ENCODE measurements at regions not wholly inside any gene's neighbourhood (a gene's known extent, or its start where the extent isn't known, plus 50 kb on each side); places are given as distances from the start of the nearest gene placed in this dataset.

- Mint-ChIP-seq H3K4me1 (ENCODE audit: low read depth) (peaks cover 6% of the 10 kb centered on the region), H3K27me3 (peaks cover 33% of the 10 kb centered on the region), H3K36me3 (ENCODE audit: insufficient read depth) (no peaks in the 10 kb centered on the region), H3K27ac (no peak overlapping the region), H3K4me3 (ENCODE audit: low read depth) (no peak overlapping the region), H3K9me3 (ENCODE audit: low read depth) (peaks cover 2% of the 10 kb centered on the region)
- TF ChIP-seq CTCF (IDR thresholded peaks at IDR 0.05; ENCODE audit: unreplicated experiment): no peak
- no peak for DNase-seq (ENCODE audit: low spot score, unreplicated experiment)
Observed at GRCh38 chr2:235262750-235263149, 231.1 kb upstream of the AGAP1 start.

- peak overlapping the region; percentile 20 for H3K4me3 Mint-ChIP-seq (ENCODE audit: low read depth)
Observed at GRCh38 chr2:235263205-235264120, 230.4 kb upstream of the AGAP1 start.

GRCh38 chr2:235264121-235264493, 229.7 kb upstream of the AGAP1 start:
- H3K36me3 Mint-ChIP-seq (ENCODE audit: insufficient read depth): no peaks in the 10 kb centered on the region
- peaks cover 6% of the 10 kb centered on the region for H3K4me1 Mint-ChIP-seq (ENCODE audit: low read depth)
- no peak for DNase-seq (ENCODE audit: low spot score, unreplicated experiment)
- H3K27me3 Mint-ChIP-seq: peaks cover 40% of the 10 kb centered on the region
- no peak for TF ChIP-seq CTCF (IDR thresholded peaks at IDR 0.05; ENCODE audit: unreplicated experiment)
- H3K9me3 Mint-ChIP-seq (ENCODE audit: low read depth): peaks cover 2% of the 10 kb centered on the region
- no peak overlapping the region for H3K27ac Mint-ChIP-seq
- H3K4me3 Mint-ChIP-seq (ENCODE audit: low read depth): no peak overlapping the region

More at GRCh38 chr2:235263205-235264120, 230.4 kb upstream of the AGAP1 start:
- Mint-ChIP-seq H3K9me3 (ENCODE audit: low read depth) (peaks cover 2% of the 10 kb centered on the region), H3K36me3 (ENCODE audit: insufficient read depth) (no peaks in the 10 kb centered on the region), H3K27ac (no peak overlapping the region), H3K27me3 (peaks cover 37% of the 10 kb centered on the region), H3K4me1 (ENCODE audit: low read depth) (peaks cover 6% of the 10 kb centered on the region)
- DNase-seq (ENCODE audit: low spot score, unreplicated experiment): no peak
- TF ChIP-seq CTCF (IDR thresholded peaks at IDR 0.05; ENCODE audit: unreplicated experiment): no peak

GRCh38 chr2:235264512-235264911, 229.3 kb upstream of the AGAP1 start:
- TF ChIP-seq CTCF (IDR thresholded peaks at IDR 0.05; ENCODE audit: unreplicated experiment): no peak
- Mint-ChIP-seq H3K4me3 (ENCODE audit: low read depth) (no peak overlapping the region), H3K27ac (no peak overlapping the region), H3K36me3 (ENCODE audit: insufficient read depth) (no peaks in the 10 kb centered on the region), H3K27me3 (peaks cover 41% of the 10 kb centered on the region), H3K4me1 (ENCODE audit: low read depth) (peaks cover 6% of the 10 kb centered on the region), H3K9me3 (ENCODE audit: low read depth) (peaks cover 2% of the 10 kb centered on the region)
- no peak for DNase-seq (ENCODE audit: low spot score, unreplicated experiment)

GRCh38 chr2:235265348-235265965, 228.4 kb upstream of the AGAP1 start:
- TF ChIP-seq CTCF (IDR thresholded peaks at IDR 0.05; ENCODE audit: unreplicated experiment): no peak
- H3K4me1 Mint-ChIP-seq (ENCODE audit: low read depth): peaks cover 6% of the 10 kb centered on the region
- H3K27me3 Mint-ChIP-seq: peaks cover 44% of the 10 kb centered on the region
- H3K9me3 Mint-ChIP-seq (ENCODE audit: low read depth): peaks cover 2% of the 10 kb centered on the region
- no peak for DNase-seq (ENCODE audit: low spot score, unreplicated experiment)
- H3K4me3 Mint-ChIP-seq (ENCODE audit: low read depth): no peak overlapping the region
- H3K27ac Mint-ChIP-seq: no peak overlapping the region
- H3K36me3 Mint-ChIP-seq (ENCODE audit: insufficient read depth): no peaks in the 10 kb centered on the region
